CD4-positive, alpha-beta memory T cell (primary cell): ENCODE measurements at regions not wholly inside any gene's neighbourhood (a gene's known extent, or its start where the extent isn't known, plus 50 kb on each side); places are given as distances from the start of the nearest gene placed in this dataset.

ENCODE experiments used
- CTCF ChIA-PET: fragments of 350-600 bp; sonication (Branson Sonifier 250); formaldehyde crosslinking; loops from one replicate; lab custom pipeline; 2021; ENCODE audit warnings: inconsistent platforms; ENCODE audit not compliant: partially characterized antibody; lab: Charles Lee
- POLR2A ChIA-PET: fragments of 350-600 bp; sonication (Branson Sonifier 250); formaldehyde crosslinking; loops from one replicate; lab custom pipeline; 2021; ENCODE audit not compliant: partially characterized antibody; lab: Charles Lee
- DNase-seq, 5 donors: peaks; one replicate each; pipeline versions ENCODE4 v3.0.0 to v3.0.0-alpha.2; 2020 to 2022; ENCODE audit warnings: mixed read lengths in 1 of 5
- H3K27ac ChIP-seq: one replicate; pipeline ENCODE4 v1.7.0; 2013; ENCODE audit warnings: low read depth, low read length
- H3K27me3 ChIP-seq: 2 replicates; pipeline ENCODE4 v1.7.0; 2013; ENCODE audit warnings: mild to moderate bottlenecking, low read length, moderate library complexity; ENCODE audit not compliant: insufficient read depth
- H3K36me3 ChIP-seq: 2 replicates; pipeline ENCODE4 v1.7.0; 2013; ENCODE audit warnings: mild to moderate bottlenecking, low read length, moderate library complexity; ENCODE audit not compliant: insufficient read depth
- H3K4me1 ChIP-seq: 2 replicates; pipeline ENCODE4 v1.7.0; 2013; ENCODE audit warnings: mild to moderate bottlenecking, low read length, moderate library complexity; ENCODE audit not compliant: insufficient read depth
- H3K4me3 ChIP-seq, 2 donors: one replicate each; pipeline ENCODE4 v1.7.0; 2013; ENCODE audit warnings: low read length in 2 of 2, mild to moderate bottlenecking in 1 of 2
- H3K9me3 ChIP-seq, 2 donors: one replicate each; pipeline ENCODE4 v1.7.0; 2013; ENCODE audit warnings: low read length in 2 of 2, control low read depth in 1 of 2; ENCODE audit not compliant: control insufficient read depth in 1 of 2
- H3K27ac Mint-ChIP-seq, 7 donors: one replicate each; pipeline ENCODE4 v1.8.0; 2020 to 2021; ENCODE audit warnings: mixed read lengths in 7 of 7, mild to moderate bottlenecking in 6 of 7, inconsistent platforms in 3 of 7, moderate library complexity in 3 of 7
- H3K27me3 Mint-ChIP-seq, 2 donors: one replicate each; pipeline ENCODE4 v1.8.0; 2020 to 2021; ENCODE audit warnings: mixed read lengths in 2 of 2
- H3K36me3 Mint-ChIP-seq, 2 donors: one replicate each; pipeline ENCODE4 v1.8.0; 2020 to 2021; ENCODE audit warnings: mixed read lengths in 2 of 2, inconsistent platforms in 1 of 2, mild to moderate bottlenecking in 1 of 2
- H3K4me1 Mint-ChIP-seq, 4 donors: one replicate each; pipeline ENCODE4 v1.8.0; 2020 to 2021; ENCODE audit warnings: mixed read lengths in 4 of 4, mild to moderate bottlenecking in 1 of 4
- H3K4me3 Mint-ChIP-seq, 8 donors: one replicate each; pipeline ENCODE4 v1.8.0; 2020 to 2021; ENCODE audit warnings: mixed read lengths in 8 of 8, mild to moderate bottlenecking in 7 of 8, moderate library complexity in 6 of 8, inconsistent platforms in 3 of 8
- H3K9me3 Mint-ChIP-seq, 8 donors: one replicate each; pipeline ENCODE4 v1.8.0; 2020 to 2021; ENCODE audit warnings: mixed read lengths in 8 of 8, mild to moderate bottlenecking in 5 of 8, inconsistent platforms in 3 of 8, moderate library complexity in 1 of 8
- intact Hi-C: fragments of 100-400 bp; cut with micrococcal nuclease; formaldehyde crosslinking; loops from one replicate; pipeline ENCODE4 v1.15.1; 2023

- Histone ChIP-seq H3K27ac (no peak overlapping the region), H3K36me3 (no peaks in the 10 kb centered on the region), H3K27me3 (no peaks in the 10 kb centered on the region), H3K4me1 (no peaks in the 10 kb centered on the region), H3K9me3 (no peaks in the 10 kb centered on the region), H3K4me3 (no peak overlapping the region)
- intact Hi-C loops, result no loop called here
- H3K4me3 Mint-ChIP-seq, result no peak overlapping the region
- H3K27ac Mint-ChIP-seq, result no peak overlapping the region
- no peak for DNase-seq
- H3K4me1 Mint-ChIP-seq, result no peaks in the 10 kb centered on the region
- peaks cover 3 to 7% of the 10 kb centered on the region in 2 donors for H3K27me3 Mint-ChIP-seq
- H3K9me3 Mint-ChIP-seq, result no peaks in the 10 kb centered on the region
- ChIA-PET CTCF (no interaction called here), POLR2A (no interaction called here)
- H3K36me3 Mint-ChIP-seq, result no peaks in the 10 kb centered on the region
Observed at GRCh38 chr5:155974369-155974768, 352.6 kb upstream of the SGCD start.

GRCh38 chr5:155978850-155979249, 348.1 kb upstream of the SGCD start:
- DNase-seq, result no peak
- Mint-ChIP-seq H3K4me1 (no peaks in the 10 kb centered on the region), H3K27ac (no peak overlapping the region), H3K4me3 (no peak overlapping the region), H3K36me3 (no peaks in the 10 kb centered on the region), H3K9me3 (no peaks in the 10 kb centered on the region), H3K27me3 (peaks cover 1 to 7% of the 10 kb centered on the region in 2 donors)
- Histone ChIP-seq H3K27ac (no peak overlapping the region), H3K4me3 (no peak overlapping the region), H3K4me1 (no peaks in the 10 kb centered on the region), H3K9me3 (no peaks in the 10 kb centered on the region), H3K27me3 (no peaks in the 10 kb centered on the region), H3K36me3 (no peaks in the 10 kb centered on the region)
- intact Hi-C loops, result no loop called here
- CTCF ChIA-PET, result no interaction called here
- POLR2A ChIA-PET, result no interaction called here

- Mint-ChIP-seq H3K36me3 (no peaks in the 10 kb centered on the region), H3K4me1 (no peaks in the 10 kb centered on the region), H3K27me3 (no peaks in the 10 kb centered on the region), H3K9me3 (no peaks in the 10 kb centered on the region), H3K4me3 (no peak overlapping the region), H3K27ac (no peak overlapping the region)
- POLR2A ChIA-PET, result no interaction called here
- Histone ChIP-seq H3K27ac (no peak overlapping the region), H3K27me3 (no peaks in the 10 kb centered on the region), H3K36me3 (no peaks in the 10 kb centered on the region), H3K4me3 (no peak overlapping the region), H3K4me1 (no peaks in the 10 kb centered on the region), H3K9me3 (no peaks in the 10 kb centered on the region)
- intact Hi-C loops, result no loop called here
- DNase-seq, result no peak
- CTCF ChIA-PET, result no interaction called here
Observed at GRCh38 chr5:155982354-155982753, 344.6 kb upstream of the SGCD start.

- Mint-ChIP-seq H3K4me1 (no peaks in the 10 kb centered on the region), H3K9me3 (no peaks in the 10 kb centered on the region), H3K27ac (no peak overlapping the region), H3K27me3 (peaks cover 0 to 1% of the 10 kb centered on the region in 2 donors), H3K4me3 (no peak overlapping the region), H3K36me3 (no peaks in the 10 kb centered on the region)
- no peaks in the 10 kb centered on the region for H3K27me3 ChIP-seq
- ChIA-PET POLR2A (no interaction called here), CTCF (no interaction called here)
- H3K27ac ChIP-seq, result no peak overlapping the region
- intact Hi-C loops, result no loop called here
- no peak overlapping the region for H3K4me3 ChIP-seq
- no peaks in the 10 kb centered on the region for H3K36me3 ChIP-seq
- no peaks in the 10 kb centered on the region for H3K4me1 ChIP-seq
- no peaks in the 10 kb centered on the region for H3K9me3 ChIP-seq
- DNase-seq, result no peak
Observed at GRCh38 chr5:155983954-155984353, 343.0 kb upstream of the SGCD start.

GRCh38 chr5:155987265-155987810, 339.6 kb upstream of the SGCD start:
- H3K27me3 ChIP-seq, result no peaks in the 10 kb centered on the region
- Mint-ChIP-seq H3K27me3 (peaks cover 0 to 1% of the 10 kb centered on the region in 2 donors), H3K27ac (no peak overlapping the region), H3K9me3 (no peaks in the 10 kb centered on the region), H3K4me3 (no peak overlapping the region), H3K36me3 (no peaks in the 10 kb centered on the region), H3K4me1 (no peaks in the 10 kb centered on the region)
- ChIA-PET CTCF (no interaction called here), POLR2A (no interaction called here)
- H3K4me1 ChIP-seq, result no peaks in the 10 kb centered on the region
- no peaks in the 10 kb centered on the region for H3K36me3 ChIP-seq
- intact Hi-C loops, result no loop called here
- DNase-seq, result no peak
- H3K4me3 ChIP-seq, result no peak overlapping the region
- no peaks in the 10 kb centered on the region for H3K9me3 ChIP-seq
- no peak overlapping the region for H3K27ac ChIP-seq

GRCh38 chr5:155989879-155990278, 337.1 kb upstream of the SGCD start:
- no peaks in the 10 kb centered on the region for H3K4me1 Mint-ChIP-seq
- Histone ChIP-seq H3K36me3 (no peaks in the 10 kb centered on the region), H3K4me3 (no peak overlapping the region), H3K9me3 (no peaks in the 10 kb centered on the region), H3K4me1 (no peaks in the 10 kb centered on the region), H3K27ac (no peak overlapping the region), H3K27me3 (no peaks in the 10 kb centered on the region)
- no peaks in the 10 kb centered on the region for H3K36me3 Mint-ChIP-seq
- ChIA-PET POLR2A (no interaction called here), CTCF (no interaction called here)
- peaks cover 0 to 5% (median 0%) of the 10 kb centered on the region in 8 donors for H3K9me3 Mint-ChIP-seq
- no peak for DNase-seq
- H3K27me3 Mint-ChIP-seq, result peaks cover 1 to 8% of the 10 kb centered on the region in 2 donors
- H3K4me3 Mint-ChIP-seq, result no peak overlapping the region
- no peak overlapping the region for H3K27ac Mint-ChIP-seq
- intact Hi-C loops, result no loop called here

DNA sequence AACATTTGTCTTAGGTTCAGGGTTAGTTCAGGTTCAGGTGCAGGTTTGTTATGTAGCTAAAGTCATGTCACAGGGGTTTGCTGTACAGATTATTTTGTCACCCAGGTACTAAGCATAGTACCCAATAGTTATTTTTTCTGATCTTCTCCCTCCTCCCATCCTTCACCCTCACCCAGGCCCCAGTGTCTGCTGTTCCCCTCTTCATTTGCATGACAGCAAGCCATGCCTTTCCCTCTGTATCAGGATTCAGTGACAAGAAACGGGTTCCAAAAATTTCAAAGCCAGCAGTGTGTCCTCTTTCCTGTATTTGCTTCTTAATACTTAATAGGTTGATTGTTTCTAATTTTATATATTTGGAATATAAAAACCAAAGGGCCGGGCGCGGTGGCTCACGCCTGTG, 330.8 kb upstream of the SGCD start:
- CTCF ChIA-PET, result no interaction called here
- no peak overlapping the region for H3K27ac Mint-ChIP-seq

DNA sequence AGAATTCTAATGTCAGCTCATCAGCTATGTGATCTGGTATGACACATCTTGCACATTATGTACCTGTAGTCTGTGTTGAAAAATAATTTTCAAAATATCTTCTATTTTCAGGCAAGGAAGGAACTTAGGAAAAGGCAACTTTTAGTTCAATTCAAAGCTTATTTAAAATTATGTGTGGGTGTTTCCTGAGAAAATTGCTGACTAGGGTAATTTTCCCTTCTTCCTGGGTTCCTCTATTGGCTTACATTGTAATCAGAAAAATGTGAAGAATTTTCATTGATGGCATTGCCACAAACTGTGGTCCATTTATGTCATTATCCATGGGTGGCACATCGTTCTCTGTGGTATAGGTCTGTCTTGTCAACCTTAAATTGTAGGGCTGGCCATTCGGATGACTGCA, 328.7 kb upstream of the SGCD start:
- CTCF ChIA-PET, result no interaction called here
- Mint-ChIP-seq H3K4me1 (no peaks in the 10 kb centered on the region), H3K9me3 (peaks cover 0 to 5% (median 0%) of the 10 kb centered on the region in 8 donors), H3K36me3 (no peaks in the 10 kb centered on the region), H3K27ac (no peak overlapping the region), H3K27me3 (peaks cover 1 to 5% of the 10 kb centered on the region in 2 donors), H3K4me3 (no peak overlapping the region)
- H3K4me3 ChIP-seq, result no peak overlapping the region
- H3K4me1 ChIP-seq, result no peaks in the 10 kb centered on the region
- no peak for DNase-seq
- H3K36me3 ChIP-seq, result no peaks in the 10 kb centered on the region
- no peaks in the 10 kb centered on the region for H3K9me3 ChIP-seq
- intact Hi-C loops, result no loop called here
- POLR2A ChIA-PET, result no interaction called here
- H3K27ac ChIP-seq, result no peak overlapping the region
- H3K27me3 ChIP-seq, result no peaks in the 10 kb centered on the region

More for the DNA sequence above, 330.8 kb upstream of the SGCD start:
- DNase-seq, result no peak
- Mint-ChIP-seq H3K36me3 (no peaks in the 10 kb centered on the region), H3K9me3 (peaks cover 0 to 5% (median 0%) of the 10 kb centered on the region in 8 donors), H3K4me1 (no peaks in the 10 kb centered on the region), H3K4me3 (no peak overlapping the region), H3K27me3 (peaks cover 1 to 8% of the 10 kb centered on the region in 2 donors)
- intact Hi-C loops, result no loop called here
- H3K36me3 ChIP-seq, result no peaks in the 10 kb centered on the region
- no peaks in the 10 kb centered on the region for H3K9me3 ChIP-seq
- no peaks in the 10 kb centered on the region for H3K4me1 ChIP-seq
- no peaks in the 10 kb centered on the region for H3K27me3 ChIP-seq
- H3K4me3 ChIP-seq, result no peak overlapping the region
- POLR2A ChIA-PET, result no interaction called here
- no peak overlapping the region for H3K27ac ChIP-seq
